ENCODE measurements at regions not wholly inside any gene's neighbourhood (a gene's known extent, or its start where the extent isn't known, plus 50 kb on each side); places are given as distances from the start of the nearest gene placed in this dataset.

DNA sequence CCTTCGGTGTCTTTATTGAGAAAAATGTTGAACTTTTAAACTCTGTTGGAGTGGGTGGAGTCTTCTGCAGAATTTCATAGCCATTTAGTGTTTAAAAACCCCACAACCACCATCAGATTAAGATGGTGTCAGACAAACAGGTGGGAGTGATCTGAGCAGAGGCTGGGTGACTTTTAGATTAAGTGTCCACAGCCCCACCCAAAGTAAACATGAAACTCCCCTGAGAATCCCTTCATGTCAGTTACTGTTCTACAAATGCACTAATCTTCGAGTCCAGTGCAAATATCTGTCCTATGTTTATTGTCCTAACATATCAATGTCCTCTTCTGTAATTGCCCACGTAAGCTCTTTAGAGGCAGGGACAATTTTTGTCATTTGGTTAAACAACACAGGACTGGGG is 175.6 kb upstream of the RBPJ start:
- Mint-ChIP-seq H3K9me3 (no peaks in the 10 kb centered on the region), H3K27ac (no peak overlapping the region), H3K4me3 (no peak overlapping the region), H3K4me1 (peaks cover 9 to 10% of the 10 kb centered on the region in 2 donors), H3K36me3 (no peaks in the 10 kb centered on the region), H3K27me3 (ENCODE audit: low read depth in 2 of 2) (peaks cover 19 to 56% of the 10 kb centered on the region in 2 donors)
- intact Hi-C loops (cut with micrococcal nuclease) = no loop called here
- no peak for DNase-seq
- H3K27ac ChIP-seq (ENCODE audit: low read length) = no peak overlapping the region
- H3K4me3 ChIP-seq (ENCODE audit: low read length) = no peak overlapping the region
- H3K27me3 ChIP-seq (ENCODE audit: control insufficient read depth, insufficient read depth, low read length) = no peaks in the 10 kb centered on the region
- no peaks in the 10 kb centered on the region for H3K9me3 ChIP-seq (ENCODE audit: control insufficient read depth, insufficient read depth, low read length)
- H3K4me1 ChIP-seq (ENCODE audit: control insufficient read depth, insufficient read depth, low read length) = no peaks in the 10 kb centered on the region
- no peak for TF ChIP-seq CTCF (IDR thresholded peaks at IDR 0.05)
- ATAC-seq = no peak
- WGBS (ENCODE audit: insufficient coverage) = 62% methylated on average over 3 of the region's 3 CpGs
- no peaks in the 10 kb centered on the region for H3K36me3 ChIP-seq (ENCODE audit: control insufficient read depth, insufficient read depth, low read length)

DNA sequence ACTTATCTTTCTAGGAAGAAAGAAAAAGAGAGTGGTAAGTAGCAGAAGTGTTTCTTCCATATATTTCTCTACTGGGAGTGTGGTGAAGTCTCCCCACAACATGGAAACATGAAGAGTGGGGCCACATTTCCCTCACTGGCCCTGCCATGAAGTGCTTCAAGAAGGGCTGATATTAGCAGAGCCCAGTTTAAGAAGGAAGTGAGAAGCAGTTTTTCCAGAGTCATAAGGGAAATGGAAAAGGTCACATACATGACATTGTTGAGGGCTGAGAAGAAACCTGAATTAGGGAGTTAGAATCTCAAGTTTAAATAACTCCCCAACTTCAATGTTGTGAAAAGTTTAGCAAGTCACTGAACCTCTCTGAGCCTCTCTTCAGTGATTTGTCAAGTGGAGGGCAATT is 171.9 kb upstream of the RBPJ start:
- intact Hi-C loops (cut with micrococcal nuclease) = no loop called here
- Mint-ChIP-seq H3K36me3 (no peaks in the 10 kb centered on the region), H3K4me3 (no peak overlapping the region), H3K9me3 (no peaks in the 10 kb centered on the region), H3K27ac (no peak overlapping the region), H3K27me3 (ENCODE audit: low read depth in 2 of 2) (peaks cover 11 to 55% of the 10 kb centered on the region in 2 donors), H3K4me1 (peaks cover 0 to 9% of the 10 kb centered on the region in 2 donors)
- no peak for DNase-seq
- H3K9me3 ChIP-seq (ENCODE audit: control insufficient read depth, insufficient read depth, low read length) = no peaks in the 10 kb centered on the region
- no peaks in the 10 kb centered on the region for H3K36me3 ChIP-seq (ENCODE audit: control insufficient read depth, insufficient read depth, low read length)
- no peaks in the 10 kb centered on the region for H3K27me3 ChIP-seq (ENCODE audit: control insufficient read depth, insufficient read depth, low read length)
- H3K4me1 ChIP-seq (ENCODE audit: control insufficient read depth, insufficient read depth, low read length) = no peaks in the 10 kb centered on the region
- H3K4me3 ChIP-seq (ENCODE audit: low read length) = no peak overlapping the region
- no peak for ATAC-seq
- H3K27ac ChIP-seq (ENCODE audit: low read length) = no peak overlapping the region
- TF ChIP-seq CTCF (IDR thresholded peaks at IDR 0.05) = no peak

DNA sequence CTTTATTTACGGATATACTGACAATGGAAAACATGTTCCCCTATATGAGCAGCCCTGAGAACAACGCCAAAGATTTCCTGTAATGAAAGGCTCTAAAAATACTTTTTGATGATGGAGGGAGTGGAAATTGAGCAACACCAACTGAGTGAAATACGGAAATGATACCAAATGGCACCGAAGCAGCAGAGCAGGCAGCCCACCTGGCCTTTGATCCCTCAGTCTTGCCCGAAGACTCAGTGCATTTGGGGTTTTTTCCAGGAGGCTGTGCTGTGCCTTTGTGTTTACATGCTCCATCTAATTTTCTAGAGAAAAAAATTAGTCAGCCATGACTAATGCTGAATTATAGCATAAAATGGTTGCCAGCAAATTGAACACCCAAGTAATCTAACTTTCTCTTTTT is 169.9 kb upstream of the RBPJ start:
- H3K9me3 ChIP-seq (ENCODE audit: control insufficient read depth, insufficient read depth, low read length) = no peaks in the 10 kb centered on the region
- no peaks in the 10 kb centered on the region for H3K4me1 ChIP-seq (ENCODE audit: control insufficient read depth, insufficient read depth, low read length)
- WGBS (ENCODE audit: insufficient coverage) = 80% methylated on average over 5 of the region's 5 CpGs
- ATAC-seq (no peak), DNase-seq (no peak)
- no peaks in the 10 kb centered on the region for H3K27me3 ChIP-seq (ENCODE audit: control insufficient read depth, insufficient read depth, low read length)
- Mint-ChIP-seq H3K4me3 (no peak overlapping the region), H3K27me3 (ENCODE audit: low read depth in 2 of 2) (peaks cover 24 to 53% of the 10 kb centered on the region in 2 donors), H3K27ac (no peak overlapping the region), H3K9me3 (no peaks in the 10 kb centered on the region), H3K36me3 (no peaks in the 10 kb centered on the region), H3K4me1 (peaks cover 0 to 6% of the 10 kb centered on the region in 2 donors)
- TF ChIP-seq CTCF (IDR thresholded peaks at IDR 0.05) = no peak
- intact Hi-C loops (cut with micrococcal nuclease) = no loop called here
- no peaks in the 10 kb centered on the region for H3K36me3 ChIP-seq (ENCODE audit: control insufficient read depth, insufficient read depth, low read length)
- no peak overlapping the region for H3K27ac ChIP-seq (ENCODE audit: low read length)
- no peak overlapping the region for H3K4me3 ChIP-seq (ENCODE audit: low read length)

- Histone ChIP-seq H3K9me3 (ENCODE audit: control insufficient read depth, insufficient read depth, low read length) (no peaks in the 10 kb centered on the region), H3K27me3 (ENCODE audit: control insufficient read depth, insufficient read depth, low read length) (no peaks in the 10 kb centered on the region), H3K27ac (ENCODE audit: low read length) (no peak overlapping the region), H3K36me3 (ENCODE audit: control insufficient read depth, insufficient read depth, low read length) (no peaks in the 10 kb centered on the region), H3K4me1 (ENCODE audit: control insufficient read depth, insufficient read depth, low read length) (no peaks in the 10 kb centered on the region), H3K4me3 (ENCODE audit: low read length) (no peak overlapping the region)
- Mint-ChIP-seq H3K36me3 (no peaks in the 10 kb centered on the region), H3K4me1 (peaks cover 0 to 6% of the 10 kb centered on the region in 2 donors), H3K27me3 (ENCODE audit: low read depth in 2 of 2) (peaks cover 24 to 48% of the 10 kb centered on the region in 2 donors), H3K4me3 (no peak overlapping the region), H3K9me3 (no peaks in the 10 kb centered on the region), H3K27ac (no peak overlapping the region)
- WGBS (ENCODE audit: insufficient coverage) = 94% methylated on average over 7 of the region's 7 CpGs
- ATAC-seq = no peak
- intact Hi-C loops (cut with micrococcal nuclease) = no loop called here
- DNase-seq = no peak
- TF ChIP-seq CTCF (IDR thresholded peaks at IDR 0.05) = no peak
Measured at GRCh38 chr4:26151615-26152014, 169.2 kb upstream of the RBPJ start.

Data from natural killer cell (primary cell).